IMR-90 (cell line): ENCODE measurements at regions not wholly inside any gene's neighbourhood (a gene's known extent, or its start where the extent isn't known, plus 50 kb on each side); places are given as distances from the start of the nearest gene placed in this dataset.

Source experiments
- ATAC-seq: fragments of 200-7000 bp; cut with Tn5 transposase; 2 replicates; pipeline ENCODE4 v1.9.1; 2020; ENCODE audit warnings: low read depth, mild to moderate bottlenecking, moderate library complexity
- BruUV-seq: library from RNA; stranded (reverse); fragments of 400-500 nt; replicated peaks from 2 replicates; lab custom pipeline; 2021; lab: Mats Ljungman, UMichigan
- CTCF ChIA-PET: fragments of 300-600 bp; formaldehyde crosslinking; extraction: SDS; loops from one replicate; lab custom pipeline; 2021; ENCODE audit warnings: antibody characterized with exemption; lab: Yijun Ruan, JAX
- POLR2A ChIA-PET: fragments of 300-600 bp; sonication (Branson Sonifier 250); formaldehyde crosslinking; loops from one replicate; lab custom pipeline; 2022; ENCODE audit warnings: antibody characterized with exemption; ENCODE audit not compliant: unreplicated experiment; lab: Charles Lee
- DNase-seq: peaks from one replicate; pipeline ENCODE4 v3.0.0; 2013
- H2AFZ ChIP-seq: replicated peaks from 2 replicates; pipeline ENCODE3; 2013; ENCODE audit warnings: low read length, mild to moderate bottlenecking; ENCODE audit not compliant: poor library complexity
- H2AK5ac ChIP-seq: 2 replicates; pipeline ENCODE4 v1.6.1; 2013; ENCODE audit warnings: low read depth, low read length, inconsistent platforms
- H2AK9ac ChIP-seq: replicated peaks from 2 replicates; pipeline ENCODE3; 2013; ENCODE audit warnings: mild to moderate bottlenecking, low read depth, low read length, moderate library complexity; ENCODE audit not compliant: poor library complexity
- H2BK120ac ChIP-seq: 2 replicates; pipeline ENCODE4 v1.6.1; 2013; ENCODE audit warnings: low read depth, low read length, inconsistent platforms
- H2BK15ac ChIP-seq: 3 replicates; pipeline ENCODE4 v1.6.1; 2013; ENCODE audit warnings: low read depth, low read length, inconsistent platforms
- H2BK20ac ChIP-seq: 2 replicates; pipeline ENCODE4 v1.6.1; 2013; ENCODE audit warnings: low read depth, mild to moderate bottlenecking, inconsistent platforms, low read length, moderate library complexity
- H2BK5ac ChIP-seq: 2 replicates; pipeline ENCODE4 v1.6.1; 2013; ENCODE audit warnings: mild to moderate bottlenecking, low read depth, low read length, inconsistent platforms; ENCODE audit not compliant: poor library complexity, severe bottlenecking
- H3K14ac ChIP-seq: replicated peaks from 2 replicates; pipeline ENCODE4 v1.6.1; 2013; ENCODE audit warnings: low read depth, low read length, inconsistent platforms
- H3K18ac ChIP-seq: 2 replicates; pipeline ENCODE4 v1.6.1; 2013; ENCODE audit warnings: low read depth, low read length, control low read depth
- H3K23ac ChIP-seq: 2 replicates; pipeline ENCODE4 v1.6.1; 2013; ENCODE audit warnings: low read depth, low read length, inconsistent platforms
- H3K27ac ChIP-seq: 2 replicates; pipeline ENCODE4 v1.5.1; 2013; ENCODE audit warnings: mild to moderate bottlenecking, control low read depth, low read length; ENCODE audit not compliant: insufficient read depth
- H3K27me3 ChIP-seq: 2 replicates; pipeline ENCODE4 v1.6.1; 2013; ENCODE audit warnings: low read length; ENCODE audit not compliant: control insufficient read depth, insufficient read depth
- H3K36me3 ChIP-seq: 2 replicates; pipeline ENCODE4 v1.6.1; 2013; ENCODE audit warnings: low read length, mixed read lengths; ENCODE audit not compliant: control insufficient read depth, insufficient read depth
- H3K4ac ChIP-seq: 2 replicates; pipeline ENCODE4 v1.6.1; 2013; ENCODE audit warnings: low read depth, low read length, inconsistent platforms
- H3K4me1 ChIP-seq: 2 replicates; pipeline ENCODE4 v1.6.1; 2013; ENCODE audit warnings: low read length, mixed read lengths; ENCODE audit not compliant: control insufficient read depth, insufficient read depth
- H3K4me2 ChIP-seq: 2 replicates; pipeline ENCODE4 v1.6.1; 2013; ENCODE audit warnings: low read depth, mild to moderate bottlenecking, control low read depth, low read length, moderate library complexity
- H3K4me3 ChIP-seq: 2 replicates; pipeline ENCODE4 v1.5.1; 2013; ENCODE audit warnings: low read depth, mild to moderate bottlenecking, control low read depth, low read length, moderate library complexity; ENCODE audit not compliant: insufficient read depth
- H3K56ac ChIP-seq: 2 replicates; pipeline ENCODE4 v1.6.1; 2013; ENCODE audit warnings: low read length, inconsistent platforms; ENCODE audit not compliant: insufficient read depth; ENCODE audit errors: extremely low read depth
- H3K79me1 ChIP-seq, 2 experiments: 2 replicates each; pipeline ENCODE4 v1.6.1; 2013; ENCODE audit warnings: low read length in 2 of 2, inconsistent platforms in 1 of 2, low read depth in 1 of 2
- H3K9ac ChIP-seq: 2 replicates; pipeline ENCODE4 v1.6.1; 2013; ENCODE audit warnings: low read depth, low read length, control low read depth
- H3K9me1 ChIP-seq: 2 replicates; pipeline ENCODE4 v1.6.1; 2013; ENCODE audit warnings: low read length, inconsistent platforms; ENCODE audit not compliant: insufficient read depth
- H3K9me3 ChIP-seq: 2 replicates; pipeline ENCODE4 v1.6.1; 2013; ENCODE audit warnings: low read length; ENCODE audit not compliant: control insufficient read depth, insufficient read depth
- H4K20me1 ChIP-seq: 2 replicates; pipeline ENCODE4 v1.6.1; 2013; ENCODE audit warnings: low read length, inconsistent platforms; ENCODE audit not compliant: insufficient read depth
- H4K5ac ChIP-seq: 2 replicates; pipeline ENCODE4 v1.6.1; 2013; ENCODE audit warnings: mild to moderate bottlenecking, low read depth, low read length, control low read depth
- H4K8ac ChIP-seq, 2 experiments: 2 replicates each; pipeline ENCODE4 v1.6.1; 2013; ENCODE audit warnings: low read depth in 2 of 2, low read length in 2 of 2, control low read depth in 1 of 2, inconsistent platforms in 1 of 2
- H4K91ac ChIP-seq: 2 replicates; pipeline ENCODE4 v1.6.1; 2013; ENCODE audit warnings: low read depth, low read length, inconsistent platforms; ENCODE audit not compliant: insufficient read depth
- MAFK ChIP-seq: IDR thresholded peaks from 2 replicates; pipeline ENCODE4 v1.6.1; 2012; ENCODE audit warnings: low read depth, low read length, improper control_type of control experiment
- SMC3 ChIP-seq: fragments of 150-350 bp; IDR thresholded peaks from 2 replicates; pipeline ENCODE4 v1.6.1; 2016; ENCODE audit warnings: low read depth, mild to moderate bottlenecking, antibody characterized with exemption, low read length, moderate library complexity
- WGBS, 2 experiments: methylation state at CpG; one replicate each; pipeline versions ENCODE4 v1.1.5 to v1.1.7; 2013; ENCODE audit warnings: missing lambda C conversion rate in 2 of 2; ENCODE audit not compliant: insufficient read length in 1 of 2; ENCODE audit errors: extremely low coverage in 2 of 2; 5-methylcytosine and 5-hydroxymethylcytosine counted together
- dilution Hi-C: fragments of 300-500 bp; cut with HindIII; formaldehyde crosslinking; loops from one replicate; pipeline ENCODE4 v1.14.3; 2018; ENCODE audit warnings: low sequenced_read_pairs; ENCODE audit not compliant: unreplicated experiment
- in situ Hi-C: fragments of 300-500 bp; cut with MboI; formaldehyde crosslinking; loops from 3 replicates; pipeline ENCODE4 v1.14.3; 2019; ENCODE audit warnings: low sequenced_read_pairs, inconsistent platforms, mixed read lengths
- intact Hi-C: fragments of 100-400 bp; cut with micrococcal nuclease; formaldehyde crosslinking; loops from 2 replicates; pipeline ENCODE4 v1.10.0; 2022

- intact Hi-C loops (no loop called here), dilution Hi-C loops (no loop called here), in situ Hi-C loops (no loop called here)
- no peak overlapping the region for H2AFZ ChIP-seq
- no peaks in the 10 kb centered on the region for H3K4me1 ChIP-seq
- no peak overlapping the region for H3K56ac ChIP-seq
- no peak overlapping the region for H3K23ac ChIP-seq
- H3K14ac ChIP-seq = no peak overlapping the region
- H2BK20ac ChIP-seq = no peak overlapping the region
- no peak overlapping the region for H4K91ac ChIP-seq
- no peak overlapping the region for H3K18ac ChIP-seq
- no peaks in the 10 kb centered on the region for H4K20me1 ChIP-seq
- WGBS, 2 experiments = no CpG with 5 or more reads among the region's 2 CpGs
- no peak for DNase-seq
- TF ChIP-seq SMC3 = no peak
- TF ChIP-seq MAFK = peak; percentile 43
- ATAC-seq = no peak
- no peaks in the 10 kb centered on the region for H3K9me3 ChIP-seq
- H2AK9ac ChIP-seq = no peak overlapping the region
- no peaks in the 10 kb centered on the region for H3K9me1 ChIP-seq
- no peaks in the 10 kb centered on the region for H3K79me1 ChIP-seq
- H3K27me3 ChIP-seq = no peaks in the 10 kb centered on the region
- H2BK120ac ChIP-seq = no peak overlapping the region
- no peak overlapping the region for H3K27ac ChIP-seq
- H3K36me3 ChIP-seq = no peaks in the 10 kb centered on the region
- CTCF ChIA-PET = no interaction called here
- H2BK15ac ChIP-seq = no peak overlapping the region
- no peak overlapping the region for H4K5ac ChIP-seq
- H3K4me3 ChIP-seq = no peak overlapping the region
- H3K4ac ChIP-seq = no peak overlapping the region
- POLR2A ChIA-PET = no interaction called here
- no peak overlapping the region for H2BK5ac ChIP-seq
- no peak overlapping the region for H2AK5ac ChIP-seq
- H4K8ac ChIP-seq = no peak overlapping the region
- no peak overlapping the region for H3K4me2 ChIP-seq
- no peak overlapping the region for H3K9ac ChIP-seq
- no TSS peak for BruUV-seq
Measured at GRCh38 chr4:66658809-66659208, 886.5 kb downstream of the CENPC start.
